ENCODE measurements at regions not wholly inside any gene's neighbourhood (a gene's known extent, or its start where the extent isn't known, plus 50 kb on each side); places are given as distances from the start of the nearest gene placed in this dataset.
"Not testable (repeated sequence)": the region's sequence is repeated elsewhere in the genome, so short reads cannot be mapped to it uniquely, and the experiment has no call there.

DNA sequence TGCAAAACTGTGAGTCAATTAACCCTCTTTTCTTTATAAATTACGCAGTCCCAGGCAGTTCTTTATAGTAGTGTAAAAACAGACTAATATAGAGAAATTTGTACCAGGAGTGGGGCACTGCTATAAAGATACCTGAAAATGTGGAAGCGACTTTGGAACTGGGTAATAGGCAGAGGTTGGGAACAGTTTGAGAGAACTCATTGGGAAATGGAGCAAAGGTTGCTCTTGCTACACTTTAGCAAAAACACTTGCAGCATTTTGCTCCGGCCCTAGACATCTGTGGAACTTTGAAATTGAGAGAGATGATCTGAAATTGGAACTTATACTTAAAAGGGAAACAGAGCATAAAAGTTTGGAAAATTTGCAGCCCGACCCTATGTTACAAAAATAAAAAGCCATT is 810.9 kb downstream of the LTN1 start:
- peaks cover 4% of the 10 kb centered on the region for H3K9me3 Mint-ChIP-seq
- DNase-seq (ENCODE audit: low spot score): no peak
- H3K4me1 Mint-ChIP-seq (ENCODE audit: low read depth): no peaks in the 10 kb centered on the region
- no peaks in the 10 kb centered on the region for H3K27me3 Mint-ChIP-seq (ENCODE audit: low read depth)
- no peak overlapping the region for H3K27ac Mint-ChIP-seq
- H3K36me3 Mint-ChIP-seq (ENCODE audit: low read depth): no peaks in the 10 kb centered on the region
- intact Hi-C loops (cut with micrococcal nuclease): no loop called here
- H3K4me3 Mint-ChIP-seq (ENCODE audit: low read depth): no peak overlapping the region

DNA sequence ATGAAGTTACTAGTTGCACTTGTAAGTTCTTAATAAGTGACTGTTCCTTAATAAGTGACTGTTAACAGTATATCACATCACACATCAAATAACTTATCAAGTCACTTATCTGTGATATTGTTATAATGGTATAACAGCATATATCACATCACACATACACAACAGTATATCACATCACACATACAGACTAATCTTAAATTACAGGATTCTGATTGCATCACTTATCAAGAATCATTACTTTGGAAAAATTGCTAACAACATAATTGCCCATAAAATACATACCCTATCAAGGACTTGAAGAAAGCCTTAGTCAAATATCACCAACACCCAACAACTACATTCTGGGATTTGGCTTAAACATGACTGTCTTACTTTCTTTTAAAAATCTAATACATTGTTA is 813.5 kb downstream of the LTN1 start:
- DNase-seq (ENCODE audit: low spot score): no peak
- no peaks in the 10 kb centered on the region for H3K4me1 Mint-ChIP-seq (ENCODE audit: low read depth)
- peaks cover 4% of the 10 kb centered on the region for H3K9me3 Mint-ChIP-seq
- no peak overlapping the region for H3K4me3 Mint-ChIP-seq (ENCODE audit: low read depth)
- intact Hi-C loops (cut with micrococcal nuclease): no loop called here
- no peaks in the 10 kb centered on the region for H3K36me3 Mint-ChIP-seq (ENCODE audit: low read depth)
- no peaks in the 10 kb centered on the region for H3K27me3 Mint-ChIP-seq (ENCODE audit: low read depth)
- no peak overlapping the region for H3K27ac Mint-ChIP-seq

DNA sequence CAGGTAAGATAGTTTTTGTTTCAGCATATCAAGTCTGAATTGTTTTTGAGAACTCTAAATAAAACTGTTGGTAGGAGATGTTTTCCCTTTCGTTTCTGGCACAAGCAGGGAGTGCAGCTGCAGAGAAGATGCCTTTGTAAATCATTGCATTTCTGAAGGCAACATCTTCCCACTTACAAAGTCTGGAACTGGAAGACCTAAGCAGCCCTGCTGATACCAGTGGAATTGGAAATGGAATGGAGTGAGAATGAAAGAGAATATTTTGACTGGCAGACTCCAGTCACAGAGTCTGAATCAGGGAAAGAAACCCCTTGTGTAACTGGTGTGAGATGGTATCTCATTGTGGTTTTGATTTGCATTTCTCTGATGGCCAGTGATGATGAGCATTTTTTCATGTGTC is 815.6 kb downstream of the LTN1 start:
- Mint-ChIP-seq H3K27me3 (ENCODE audit: low read depth) (no peaks in the 10 kb centered on the region), H3K4me3 (ENCODE audit: low read depth) (no peak overlapping the region), H3K4me1 (ENCODE audit: low read depth) (no peaks in the 10 kb centered on the region), H3K27ac (no peak overlapping the region), H3K9me3 (no peaks in the 10 kb centered on the region), H3K36me3 (ENCODE audit: low read depth) (no peaks in the 10 kb centered on the region)
- intact Hi-C loops (cut with micrococcal nuclease): no loop called here
- no peak for DNase-seq (ENCODE audit: low spot score)

DNA sequence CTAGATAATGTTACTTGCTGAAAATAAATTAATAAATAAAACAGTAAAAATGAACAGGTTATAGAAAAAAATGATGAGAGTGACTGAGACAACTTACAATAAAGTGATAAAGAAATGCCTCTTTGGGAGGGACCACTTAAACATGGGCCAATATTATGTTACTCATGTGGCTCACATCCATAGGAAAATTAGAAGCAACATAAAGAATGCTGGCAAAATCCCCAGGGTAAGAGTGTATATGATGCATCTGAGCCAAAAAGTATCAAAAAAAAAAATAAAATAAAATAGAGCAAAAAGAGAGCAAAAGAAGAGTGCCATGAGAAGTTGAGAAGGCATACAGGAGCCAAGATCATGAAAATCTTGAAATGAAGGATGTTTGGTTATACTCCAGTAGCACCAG is 818.0 kb downstream of the LTN1 start:
- H3K36me3 Mint-ChIP-seq (ENCODE audit: low read depth): no peaks in the 10 kb centered on the region
- no peaks in the 10 kb centered on the region for H3K9me3 Mint-ChIP-seq
- H3K4me1 Mint-ChIP-seq (ENCODE audit: low read depth): no peaks in the 10 kb centered on the region
- no peak overlapping the region for H3K4me3 Mint-ChIP-seq (ENCODE audit: low read depth)
- intact Hi-C loops (cut with micrococcal nuclease): no loop called here
- H3K27me3 Mint-ChIP-seq (ENCODE audit: low read depth): no peaks in the 10 kb centered on the region
- DNase-seq (ENCODE audit: low spot score): no peak
- no peak overlapping the region for H3K27ac Mint-ChIP-seq

DNA sequence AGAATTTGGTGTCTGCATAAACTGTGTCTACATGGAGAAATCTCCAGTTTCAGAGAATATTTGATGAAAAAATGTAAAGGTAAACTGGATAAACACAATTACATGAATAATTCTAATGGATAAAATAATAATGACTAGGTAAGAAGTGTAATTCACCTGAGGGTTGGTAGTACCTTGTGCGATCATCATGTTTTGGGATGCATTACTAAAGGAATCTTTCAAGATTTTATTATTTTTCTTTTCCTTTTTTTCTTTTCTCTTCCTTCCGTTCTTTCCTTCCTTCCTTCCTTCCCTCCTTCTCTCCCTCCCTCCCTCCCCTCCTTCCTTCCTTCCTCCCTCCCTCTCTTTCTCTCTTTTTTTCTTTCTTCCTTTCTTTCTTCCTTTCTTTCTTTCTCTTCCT is 818.7 kb downstream of the LTN1 start:
- Mint-ChIP-seq H3K27me3 (ENCODE audit: low read depth) (no peaks in the 10 kb centered on the region), H3K9me3 (no peaks in the 10 kb centered on the region), H3K27ac (no peak overlapping the region), H3K36me3 (ENCODE audit: low read depth) (no peaks in the 10 kb centered on the region), H3K4me1 (ENCODE audit: low read depth) (no peaks in the 10 kb centered on the region), H3K4me3 (ENCODE audit: low read depth) (no peak overlapping the region)
- DNase-seq (ENCODE audit: low spot score): no peak
- intact Hi-C loops (cut with micrococcal nuclease): no loop called here

DNA sequence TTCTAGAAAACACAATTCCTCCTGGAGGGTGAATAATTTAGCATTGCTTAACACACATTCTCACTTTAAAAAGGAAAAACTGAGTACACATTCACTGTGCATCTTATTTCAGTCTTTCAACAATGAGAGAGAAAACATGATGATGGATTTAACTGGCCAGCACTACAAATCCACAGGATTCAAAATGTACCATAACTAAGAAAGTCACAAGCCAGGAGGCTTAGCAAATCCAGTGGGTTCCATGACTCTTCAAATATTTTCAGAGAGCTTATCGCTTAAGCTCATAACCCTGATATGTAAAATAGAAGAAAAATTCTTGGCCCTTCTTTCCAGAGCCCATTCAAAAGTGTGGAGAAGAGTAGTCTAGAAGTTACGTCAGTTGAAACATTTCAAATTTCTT is 820.3 kb downstream of the LTN1 start:
- no peak for DNase-seq (ENCODE audit: low spot score)
- Mint-ChIP-seq H3K4me1 (ENCODE audit: low read depth) (no peaks in the 10 kb centered on the region), H3K27me3 (ENCODE audit: low read depth) (no peaks in the 10 kb centered on the region), H3K4me3 (ENCODE audit: low read depth) (no peak overlapping the region), H3K36me3 (ENCODE audit: low read depth) (no peaks in the 10 kb centered on the region), H3K27ac (no peak overlapping the region), H3K9me3 (no peaks in the 10 kb centered on the region)
- intact Hi-C loops (cut with micrococcal nuclease): no loop called here

DNA sequence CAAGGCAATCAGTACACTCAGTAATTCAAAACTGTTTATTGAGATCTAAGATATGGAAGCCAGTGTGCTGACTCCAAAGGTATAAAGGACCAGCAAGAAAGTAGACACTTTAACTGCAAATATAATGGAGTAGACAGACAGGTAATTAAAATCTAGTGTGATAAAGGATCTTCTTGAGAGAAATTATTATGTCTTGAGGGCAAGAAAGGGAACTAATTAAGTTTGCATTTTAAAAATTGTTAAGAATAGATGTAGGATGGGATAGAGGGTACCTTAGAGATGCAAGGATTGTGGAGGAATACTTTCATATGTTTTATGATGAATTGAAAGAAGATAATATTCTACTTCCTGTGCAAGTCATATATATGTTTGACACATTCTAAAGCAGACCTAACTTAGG is 825.3 kb downstream of the LTN1 start:
- peaks cover 12% of the 10 kb centered on the region for H3K9me3 Mint-ChIP-seq
- intact Hi-C loops (cut with micrococcal nuclease): no loop called here
- no peaks in the 10 kb centered on the region for H3K4me1 Mint-ChIP-seq (ENCODE audit: low read depth)

DNA sequence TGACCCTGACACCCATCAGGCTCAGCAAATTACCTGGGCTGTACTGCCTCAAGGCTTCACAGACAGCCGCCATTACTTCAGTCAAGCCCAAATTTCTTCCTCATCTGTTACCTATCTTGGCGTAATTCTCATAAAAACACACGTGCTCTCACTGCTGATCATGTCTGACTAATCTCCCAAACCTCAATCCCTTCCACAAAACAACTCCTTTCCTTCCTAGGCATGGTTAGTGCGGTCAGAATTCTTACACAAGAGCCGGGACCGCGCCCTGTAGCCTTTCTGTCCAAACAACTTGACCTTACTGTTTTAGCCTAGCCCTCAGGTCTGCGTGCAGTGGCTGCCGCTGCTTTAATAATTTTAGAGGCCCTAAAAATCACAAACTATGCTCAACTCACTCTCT is 828.2 kb downstream of the LTN1 start:
- H3K9me3 Mint-ChIP-seq: peaks cover 12% of the 10 kb centered on the region
- H3K36me3 Mint-ChIP-seq (ENCODE audit: low read depth); H3K27ac Mint-ChIP-seq; H3K4me3 Mint-ChIP-seq (ENCODE audit: low read depth); intact Hi-C loops (cut with micrococcal nuclease); H3K27me3 Mint-ChIP-seq (ENCODE audit: low read depth); DNase-seq (ENCODE audit: low spot score); H3K4me1 Mint-ChIP-seq (ENCODE audit: low read depth): not testable (repeated sequence)

More for the DNA sequence above, 825.3 kb downstream of the LTN1 start:
- Mint-ChIP-seq H3K36me3 (ENCODE audit: low read depth) (no peaks in the 10 kb centered on the region), H3K27ac (no peak overlapping the region), H3K4me3 (ENCODE audit: low read depth) (no peak overlapping the region), H3K27me3 (ENCODE audit: low read depth) (no peaks in the 10 kb centered on the region)
- DNase-seq (ENCODE audit: low spot score): no peak

DNA sequence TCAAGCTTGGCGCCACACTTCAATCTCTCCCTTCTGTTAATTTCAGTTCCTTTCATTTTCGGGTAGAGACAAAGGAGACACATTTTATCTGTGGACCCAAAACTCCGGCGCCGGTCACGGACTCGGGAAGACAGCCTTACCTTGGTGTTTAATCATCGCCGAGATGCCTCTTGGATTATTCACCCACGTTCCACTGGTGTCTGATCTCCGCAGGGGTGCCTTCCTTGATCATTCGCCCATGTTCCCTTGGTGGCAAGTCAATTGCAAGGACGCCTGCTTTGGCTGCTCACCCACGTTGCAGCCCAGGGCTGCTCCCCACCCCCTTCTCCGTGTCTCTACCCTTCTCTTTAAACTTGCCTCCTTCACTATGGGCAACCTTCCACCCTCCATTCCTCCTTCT is 830.6 kb downstream of the LTN1 start:
- H3K4me3 Mint-ChIP-seq (ENCODE audit: low read depth); DNase-seq (ENCODE audit: low spot score); H3K27ac Mint-ChIP-seq; H3K27me3 Mint-ChIP-seq (ENCODE audit: low read depth); intact Hi-C loops (cut with micrococcal nuclease); H3K4me1 Mint-ChIP-seq (ENCODE audit: low read depth); H3K36me3 Mint-ChIP-seq (ENCODE audit: low read depth): not testable (repeated sequence)
- peaks cover 12% of the 10 kb centered on the region for H3K9me3 Mint-ChIP-seq

DNA sequence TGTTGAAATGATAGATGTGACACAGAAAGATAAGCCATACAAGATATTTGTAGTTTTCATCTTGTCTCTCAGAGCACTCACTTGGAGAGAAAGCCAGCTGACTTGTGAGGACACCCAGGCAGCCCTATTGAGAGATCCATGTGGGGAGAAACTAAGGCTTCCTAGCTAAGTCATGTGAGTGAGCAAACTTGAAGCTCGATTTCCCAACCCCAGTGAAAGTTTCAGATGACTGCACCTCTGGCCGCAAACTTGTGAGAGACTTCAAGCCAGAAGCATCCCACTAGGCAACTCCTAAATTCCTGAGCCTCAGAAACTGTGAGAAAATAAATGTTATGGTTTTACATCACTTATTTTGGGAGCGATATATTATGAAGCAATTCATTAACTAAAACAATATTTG is 832.3 kb downstream of the LTN1 start:
- Mint-ChIP-seq H3K27ac (no peak overlapping the region), H3K27me3 (ENCODE audit: low read depth) (no peaks in the 10 kb centered on the region), H3K36me3 (ENCODE audit: low read depth) (no peaks in the 10 kb centered on the region), H3K4me1 (ENCODE audit: low read depth) (no peaks in the 10 kb centered on the region), H3K4me3 (ENCODE audit: low read depth) (no peak overlapping the region), H3K9me3 (peaks cover 12% of the 10 kb centered on the region)
- DNase-seq (ENCODE audit: low spot score): no peak
- intact Hi-C loops (cut with micrococcal nuclease): no loop called here

DNA sequence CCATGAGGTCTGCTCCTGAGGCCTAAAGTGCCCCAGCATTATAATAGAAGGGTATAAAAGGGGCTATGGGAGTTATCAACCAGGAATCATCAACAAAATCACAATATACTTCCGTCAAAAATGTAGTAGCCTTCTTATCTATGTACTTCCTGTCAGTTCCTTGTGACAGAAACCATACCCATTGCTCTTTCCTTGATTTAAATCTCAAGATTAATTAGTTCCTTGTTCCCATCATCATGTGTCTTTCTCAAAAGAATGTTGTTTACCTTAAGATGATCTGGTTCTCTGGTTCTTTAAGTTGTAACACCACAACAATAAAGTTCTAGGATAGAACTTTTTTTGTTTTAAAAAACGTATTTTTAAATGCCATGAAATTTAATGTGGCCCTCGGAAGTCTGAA is 833.3 kb downstream of the LTN1 start:
- Mint-ChIP-seq H3K27ac (no peak overlapping the region), H3K27me3 (ENCODE audit: low read depth) (no peaks in the 10 kb centered on the region), H3K4me3 (ENCODE audit: low read depth) (no peak overlapping the region), H3K4me1 (ENCODE audit: low read depth) (no peaks in the 10 kb centered on the region), H3K36me3 (ENCODE audit: low read depth) (no peaks in the 10 kb centered on the region), H3K9me3 (peaks cover 9% of the 10 kb centered on the region)
- intact Hi-C loops (cut with micrococcal nuclease): no loop called here
- DNase-seq (ENCODE audit: low spot score): no peak

DNA sequence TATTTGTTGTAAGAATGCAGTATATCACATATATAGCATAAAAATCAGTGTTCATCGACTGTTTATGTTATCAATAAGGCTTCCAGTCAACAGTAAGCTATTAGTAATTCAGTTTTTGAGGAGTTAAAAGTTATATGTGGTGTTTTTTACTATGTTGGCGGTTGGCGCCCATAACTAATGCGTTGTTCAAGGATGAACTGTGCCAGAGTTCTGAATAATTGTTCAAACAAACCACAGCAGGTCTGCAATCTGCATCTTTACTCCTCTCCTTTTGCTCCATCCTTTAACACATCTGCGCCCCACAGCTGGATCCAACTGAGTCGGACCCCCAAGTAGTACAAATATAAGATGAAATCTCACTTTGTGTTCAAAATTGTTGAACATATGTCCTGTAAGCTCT is 836.1 kb downstream of the LTN1 start:
- intact Hi-C loops (cut with micrococcal nuclease): no loop called here
- Mint-ChIP-seq H3K4me3 (ENCODE audit: low read depth) (no peak overlapping the region), H3K4me1 (ENCODE audit: low read depth) (no peaks in the 10 kb centered on the region), H3K27ac (no peak overlapping the region), H3K36me3 (ENCODE audit: low read depth) (no peaks in the 10 kb centered on the region), H3K27me3 (ENCODE audit: low read depth) (no peaks in the 10 kb centered on the region), H3K9me3 (no peaks in the 10 kb centered on the region)
- DNase-seq (ENCODE audit: low spot score): no peak

DNA sequence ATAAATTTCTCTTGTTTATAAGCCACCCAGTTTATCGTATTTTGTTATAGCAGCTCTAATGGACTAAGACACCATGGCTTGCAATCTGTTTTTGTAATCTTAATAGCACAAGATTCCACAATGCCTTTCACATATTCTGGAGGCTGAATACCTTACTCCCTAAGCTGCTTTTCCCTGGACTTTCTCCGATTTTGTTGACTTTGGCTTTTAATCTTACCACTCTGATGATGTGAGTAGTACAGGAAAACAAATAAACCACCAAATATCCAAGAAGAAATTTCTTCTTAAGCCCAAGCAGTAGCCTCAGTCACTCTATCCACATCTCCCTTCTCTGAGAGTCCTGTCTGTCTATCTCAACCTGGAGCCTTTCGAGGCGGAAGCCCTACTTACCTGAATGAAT is 838.6 kb downstream of the LTN1 start:
- no peak overlapping the region for H3K4me3 Mint-ChIP-seq (ENCODE audit: low read depth)
- no peak for DNase-seq (ENCODE audit: low spot score)
- H3K9me3 Mint-ChIP-seq: no peaks in the 10 kb centered on the region
- intact Hi-C loops (cut with micrococcal nuclease): no loop called here
- H3K36me3 Mint-ChIP-seq (ENCODE audit: low read depth): no peaks in the 10 kb centered on the region
- H3K27ac Mint-ChIP-seq: no peak overlapping the region
- H3K27me3 Mint-ChIP-seq (ENCODE audit: low read depth): no peaks in the 10 kb centered on the region
- no peaks in the 10 kb centered on the region for H3K4me1 Mint-ChIP-seq (ENCODE audit: low read depth)

DNA sequence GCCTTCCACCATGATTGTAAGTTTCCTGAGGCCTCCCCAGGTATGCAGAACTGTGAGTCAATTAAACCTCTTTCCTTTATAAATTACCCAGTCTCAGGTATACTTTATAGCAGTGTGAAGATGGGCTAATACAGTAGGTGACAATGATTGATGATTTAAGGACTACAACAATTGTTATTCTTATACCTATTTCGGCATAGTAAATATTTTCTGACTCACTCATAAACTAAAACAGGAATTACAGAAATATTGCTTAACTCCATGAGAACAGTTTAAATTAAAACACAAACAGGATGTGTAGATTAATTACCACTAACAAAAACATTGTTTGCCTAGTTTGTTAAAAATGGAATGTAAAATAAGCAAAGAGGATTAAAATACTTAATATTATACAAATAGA is 839.9 kb downstream of the LTN1 start:
- Mint-ChIP-seq H3K27ac (no peak overlapping the region), H3K4me3 (ENCODE audit: low read depth) (no peak overlapping the region), H3K36me3 (ENCODE audit: low read depth) (no peaks in the 10 kb centered on the region), H3K4me1 (ENCODE audit: low read depth) (no peaks in the 10 kb centered on the region), H3K27me3 (ENCODE audit: low read depth) (no peaks in the 10 kb centered on the region), H3K9me3 (no peaks in the 10 kb centered on the region)
- intact Hi-C loops (cut with micrococcal nuclease): no loop called here
- DNase-seq (ENCODE audit: low spot score): no peak
